ENCODE measurements at regions not wholly inside any gene's neighbourhood (a gene's known extent, or its start where the extent isn't known, plus 50 kb on each side); places are given as distances from the start of the nearest gene placed in this dataset.

DNA sequence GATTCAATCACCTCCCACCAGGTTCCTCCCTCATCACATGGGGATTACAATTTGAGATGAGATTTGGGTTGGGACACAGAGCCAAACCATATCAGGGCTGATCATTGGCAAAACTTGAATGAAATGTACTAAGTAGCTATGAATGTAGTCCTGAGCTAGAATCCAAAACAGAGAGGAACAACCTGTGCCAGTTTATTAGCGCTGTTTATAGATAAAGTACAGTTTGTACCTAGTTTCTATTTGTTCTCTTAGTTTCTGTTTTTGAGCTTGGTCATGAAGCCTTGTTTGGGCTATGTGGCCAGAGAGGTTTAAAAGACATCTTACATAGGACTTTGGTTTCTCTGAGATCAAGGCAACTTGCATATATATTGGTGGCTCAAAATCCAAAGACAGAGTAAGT lies 66.9 kb upstream of the INPP4B start:
- Histone ChIP-seq H3K27ac (no peak overlapping the region), H3K36me3 (replicated peaks in 1 of 2) (no peaks in the 10 kb centered on the region), H3K4me1 (replicated peaks in 1 of 2) (no peaks in the 10 kb centered on the region), H3K4me3 (no peak overlapping the region), H3K9me3 (replicated peaks in 1 of 3) (no peaks in the 10 kb centered on the region), H3K27me3 (no peaks in the 10 kb centered on the region)
- no peak for TF ChIP-seq POLR2A (IDR thresholded peaks at IDR 0.05)
- TF ChIP-seq CTCF (IDR thresholded peaks at IDR 0.05), result no peak
- 93 to 100% (median 95%) methylated on average over 1 of the region's 1 CpG for WGBS, 4 donors
- intact Hi-C loops (cut with DNase I), result no loop called here
- DNase-seq, result no peak

- TF ChIP-seq POLR2A (IDR thresholded peaks at IDR 0.05) (no peak), CTCF (IDR thresholded peaks at IDR 0.05) (no peak)
- no peak for DNase-seq
- intact Hi-C loops (cut with DNase I), result no loop called here
- Histone ChIP-seq H3K4me3 (no peak overlapping the region), H3K4me1 (replicated peaks in 1 of 2) (no peaks in the 10 kb centered on the region), H3K9me3 (replicated peaks in 1 of 3) (no peaks in the 10 kb centered on the region), H3K36me3 (replicated peaks in 1 of 2) (no peaks in the 10 kb centered on the region), H3K27ac (no peak overlapping the region), H3K27me3 (no peaks in the 10 kb centered on the region)
- WGBS, 4 donors, result 86 to 93% (median 88%) methylated on average over 4 of the region's 4 CpGs
These were observed 67.4 kb upstream of the INPP4B start for GRCh38 chr4:142913461-142914030.

DNA sequence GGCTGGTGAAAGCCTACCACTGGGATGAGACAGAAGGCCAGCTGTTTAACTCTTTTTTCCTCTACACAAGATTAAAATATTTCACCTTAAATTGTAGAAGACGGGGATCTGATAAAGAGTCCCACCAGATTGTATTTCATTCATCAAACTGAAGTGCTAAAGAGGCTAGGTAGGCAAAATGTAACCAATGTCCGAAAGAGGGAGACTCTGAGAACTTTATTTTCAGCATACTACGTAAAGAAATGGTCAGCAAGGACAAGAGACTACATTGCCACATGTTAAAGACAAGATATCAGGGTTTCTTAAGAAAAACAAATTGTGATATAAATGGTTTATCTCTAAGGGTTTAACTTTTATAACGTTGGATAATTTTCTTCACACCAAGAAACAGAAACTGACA lies 71.6 kb upstream of the INPP4B start:
- Histone ChIP-seq H3K27me3 (no peaks in the 10 kb centered on the region), H3K9me3 (replicated peaks in 1 of 3) (no peaks in the 10 kb centered on the region), H3K4me3 (no peak overlapping the region), H3K4me1 (replicated peaks in 1 of 2) (no peaks in the 10 kb centered on the region), H3K36me3 (replicated peaks in 1 of 2) (no peaks in the 10 kb centered on the region), H3K27ac (no peak overlapping the region)
- no peak for DNase-seq
- WGBS, 4 donors, result 80 to 92% (median 85%) methylated on average over 4 of the region's 4 CpGs
- TF ChIP-seq CTCF (IDR thresholded peaks at IDR 0.05), result no peak
- no peak for TF ChIP-seq POLR2A (IDR thresholded peaks at IDR 0.05)
- intact Hi-C loops (cut with DNase I), result no loop called here

DNA sequence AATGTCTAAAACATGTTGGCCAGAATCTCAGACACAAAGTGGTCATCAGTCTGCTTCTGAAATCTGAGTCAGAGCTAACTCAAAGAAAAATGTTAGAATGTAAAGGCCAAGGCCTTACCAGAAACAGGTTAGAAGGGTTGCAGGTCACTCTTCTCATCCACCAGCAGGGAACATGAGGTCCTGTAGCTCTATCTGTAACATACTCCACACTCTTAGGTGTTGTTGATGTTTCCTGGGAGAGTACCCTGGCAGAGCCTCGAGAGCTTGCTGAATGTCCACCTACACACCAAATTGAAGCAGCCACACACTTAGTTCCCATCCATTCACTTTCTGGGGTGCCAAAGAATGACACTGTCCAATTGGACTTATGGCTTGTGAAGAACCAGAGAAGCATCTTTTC lies 76.6 kb upstream of the INPP4B start:
- H3K27me3 ChIP-seq, result no peaks in the 10 kb centered on the region
- H3K9me3 ChIP-seq (replicated peaks in 1 of 3), result no peaks in the 10 kb centered on the region
- WGBS, 4 donors, result 76 to 84% (median 81%) methylated on average over 1 of the region's 1 CpG
- H3K4me1 ChIP-seq (replicated peaks in 1 of 2), result no peaks in the 10 kb centered on the region
- no peak overlapping the region for H3K27ac ChIP-seq
- intact Hi-C loops (cut with DNase I), result no loop called here
- no peak for TF ChIP-seq POLR2A (IDR thresholded peaks at IDR 0.05)
- TF ChIP-seq CTCF (IDR thresholded peaks at IDR 0.05), result no peak
- H3K4me3 ChIP-seq, result no peak overlapping the region
- H3K36me3 ChIP-seq (replicated peaks in 1 of 2), result no peaks in the 10 kb centered on the region
- DNase-seq, result no peak
